BLaER1 treated with 17β-estradiol and CSF1 and Interleukin-3, amounts not matched to agents 10 nM and 100 nM (cell line): ENCODE measurements at regions not wholly inside any gene's neighbourhood (a gene's known extent, or its start where the extent isn't known, plus 50 kb on each side); places are given as distances from the start of the nearest gene placed in this dataset.
A peak's percentile ranks its signal among the peaks of the same experiment; 100 is the strongest.

ENCODE experiments used
- H3K27ac ChIP-seq, 11 experiments: shearing (Covaris generic); formaldehyde crosslinking; 2 replicates each; pipeline ENCODE4 v1.8.1; 2022
- H3K27me3 ChIP-seq, 11 experiments: shearing (Covaris generic); formaldehyde crosslinking; 2 replicates each; pipeline ENCODE4 v1.8.1; 2022
- H3K36me3 ChIP-seq, 11 experiments: shearing (Covaris generic); formaldehyde crosslinking; 2 replicates each; pipeline ENCODE4 v1.8.1; 2022
- H3K4me1 ChIP-seq, 10 experiments: shearing (Covaris generic); formaldehyde crosslinking; 2 replicates each; pipeline ENCODE4 v1.8.1; 2022
- H3K4me2 ChIP-seq, 11 experiments: shearing (Covaris generic); formaldehyde crosslinking; 2 replicates each; pipeline ENCODE4 v1.8.1; 2022
- H3K4me3 ChIP-seq, 10 experiments: shearing (Covaris generic); formaldehyde crosslinking; 2 replicates each; pipeline ENCODE4 v1.8.1; 2022
- H3K9ac ChIP-seq, 11 experiments: shearing (Covaris generic); formaldehyde crosslinking; 2 replicates each; pipeline ENCODE4 v1.8.1; 2022
- H3K9me3 ChIP-seq, 11 experiments: shearing (Covaris generic); formaldehyde crosslinking; replicated peaks in 1 of 11; 2 replicates each; pipeline ENCODE4 v1.8.1; 2022
- H4K20me1 ChIP-seq, 11 experiments: shearing (Covaris generic); formaldehyde crosslinking; 2 replicates each; pipeline ENCODE4 v1.8.1; 2022
- Cebpa-rat ChIP-seq, 11 experiments: shearing (Covaris generic); IDR thresholded peaks; 2 replicates each; pipeline ENCODE4 v1.8.1; 2022

GRCh38 chr18:54529444-54529843 lies 61.6 kb upstream of the DYNAP start:
- no peak for TF ChIP-seq Cebpa-rat (IDR thresholded peaks at IDR 0.05)
- Histone ChIP-seq H3K9ac (no peak overlapping the region), H3K36me3 (no peaks in the 10 kb centered on the region), H3K4me2 (peak overlapping the region in 6 of 11 experiments; percentile 1 to 89 (median 78); a peak in 10 of 22 replicates), H3K27me3 (no peaks in the 10 kb centered on the region), H3K4me3 (no peak overlapping the region), H3K4me1 (peaks cover 0 to 50% (median 34%) of the 10 kb centered on the region in 10 experiments; a peak in 15 of 20 replicates), H3K9me3 (peaks cover 4 to 12% (median 11%) of the 10 kb centered on the region in 11 experiments; a peak in 20 of 22 replicates), H3K27ac (no peak overlapping the region), H4K20me1 (no peaks in the 10 kb centered on the region)

- Histone ChIP-seq H3K36me3 (no peaks in the 10 kb centered on the region), H3K4me3 (no peak overlapping the region), H3K9ac (peak overlapping the region in 1 of 11 experiments; percentile 12; a peak in 1 of 22 replicates), H3K4me2 (peak overlapping the region in 9 of 11 experiments; percentile 6 to 89 (median 74); a peak in 17 of 22 replicates), H3K27me3 (no peaks in the 10 kb centered on the region), H3K4me1 (peaks cover 0 to 42% (median 33%) of the 10 kb centered on the region in 10 experiments; a peak in 15 of 20 replicates), H3K27ac (no peak overlapping the region), H3K9me3 (peaks cover 12 to 21% (median 19%) of the 10 kb centered on the region in 11 experiments), H4K20me1 (no peaks in the 10 kb centered on the region)
- no peak for TF ChIP-seq Cebpa-rat (IDR thresholded peaks at IDR 0.05)
Measured at GRCh38 chr18:54530285-54530684, 60.8 kb upstream of the DYNAP start.

- no peak overlapping the region for H3K4me3 ChIP-seq
- peak overlapping the region in 9 of 11 experiments; percentile 6 to 89 (median 74); a peak in 15 of 22 replicates for H3K4me2 ChIP-seq
- no peak overlapping the region for H3K9ac ChIP-seq
Measured at GRCh38 chr18:54531402-54532065, 59.5 kb upstream of the DYNAP start.

GRCh38 chr18:54532222-54532621 lies 58.8 kb upstream of the DYNAP start:
- Histone ChIP-seq H3K4me1 (peaks cover 0 to 42% (median 33%) of the 10 kb centered on the region in 10 experiments; a peak in 15 of 20 replicates), H3K36me3 (no peaks in the 10 kb centered on the region), H3K27me3 (no peaks in the 10 kb centered on the region), H3K9me3 (peaks cover 24 to 33% (median 31%) of the 10 kb centered on the region in 11 experiments), H3K27ac (no peak overlapping the region), H3K4me2 (peak overlapping the region in 8 of 11 experiments; percentile 1 to 89 (median 77); a peak in 14 of 22 replicates), H4K20me1 (no peaks in the 10 kb centered on the region), H3K4me3 (no peak overlapping the region), H3K9ac (no peak overlapping the region)
- no peak for TF ChIP-seq Cebpa-rat (IDR thresholded peaks at IDR 0.05)

More at GRCh38 chr18:54531402-54532065, 59.5 kb upstream of the DYNAP start:
- Histone ChIP-seq H3K4me1 (peaks cover 0 to 42% (median 33%) of the 10 kb centered on the region in 10 experiments; a peak in 15 of 20 replicates), H3K27ac (no peak overlapping the region), H4K20me1 (no peaks in the 10 kb centered on the region), H3K36me3 (no peaks in the 10 kb centered on the region), H3K27me3 (no peaks in the 10 kb centered on the region), H3K9me3 (peaks cover 24 to 33% (median 31%) of the 10 kb centered on the region in 11 experiments)
- no peak for TF ChIP-seq Cebpa-rat (IDR thresholded peaks at IDR 0.05)

- TF ChIP-seq Cebpa-rat (IDR thresholded peaks at IDR 0.05), result no peak
- peak overlapping the region in 3 of 11 experiments; percentile 74 to 89 (median 83); a peak in 3 of 22 replicates for H3K4me2 ChIP-seq
- H3K9ac ChIP-seq, result no peak overlapping the region
- no peaks in the 10 kb centered on the region for H3K27me3 ChIP-seq
- H3K9me3 ChIP-seq, result peaks cover 31 to 39% (median 38%) of the 10 kb centered on the region in 11 experiments
- H3K4me1 ChIP-seq, result peaks cover 0 to 42% (median 33%) of the 10 kb centered on the region in 10 experiments; a peak in 15 of 20 replicates
- H3K4me3 ChIP-seq, result no peak overlapping the region
- H3K27ac ChIP-seq, result no peak overlapping the region
- H4K20me1 ChIP-seq, result no peaks in the 10 kb centered on the region
- H3K36me3 ChIP-seq, result no peaks in the 10 kb centered on the region
Measured at GRCh38 chr18:54532962-54533361, 58.1 kb upstream of the DYNAP start.
